NOMO-1 (cell line): ENCODE measurements at regions not wholly inside any gene's neighbourhood (a gene's known extent, or its start where the extent isn't known, plus 50 kb on each side); places are given as distances from the start of the nearest gene placed in this dataset.

Source experiments
- DNase-seq, 2 experiments: peaks; one replicate each; lab custom pipeline; 2025; ENCODE audit not compliant: unreplicated experiment in 2 of 2; lab: John Stamatoyannopoulos, UW

GRCh38 chr12:45585522-45586230, 143.8 kb upstream of the ARID2 start:
- no peak for DNase-seq

- no peak for DNase-seq
Observed at GRCh38 chr12:45586486-45586885, 143.0 kb upstream of the ARID2 start.

- DNase-seq, result no peak
Observed at GRCh38 chr12:45587012-45587411, 142.5 kb upstream of the ARID2 start.

GRCh38 chr12:45587877-45588533, 141.5 kb upstream of the ARID2 start:
- no peak for DNase-seq

- DNase-seq, result no peak
Observed at GRCh38 chr12:45590646-45591045, 138.9 kb upstream of the ARID2 start.

- DNase-seq, result no peak
Observed at GRCh38 chr12:45591635-45592034, 137.9 kb upstream of the ARID2 start.

GRCh38 chr12:45596366-45596765, 133.1 kb upstream of the ARID2 start:
- no peak for DNase-seq

GRCh38 chr12:45598336-45598735, 131.2 kb upstream of the ARID2 start:
- DNase-seq, result no peak

- DNase-seq, result no peak
Observed at GRCh38 chr12:45598761-45599160, 130.7 kb upstream of the ARID2 start.

- DNase-seq, result no peak
Observed at GRCh38 chr12:45599196-45599595, 130.3 kb upstream of the ARID2 start.

GRCh38 chr12:45601390-45601789, 128.1 kb upstream of the ARID2 start:
- DNase-seq, result no peak

GRCh38 chr12:45601888-45602287, 127.6 kb upstream of the ARID2 start:
- DNase-seq, result no peak

GRCh38 chr12:45605624-45606023, 123.9 kb upstream of the ARID2 start:
- no peak for DNase-seq

GRCh38 chr12:45611061-45611460, 118.4 kb upstream of the ARID2 start:
- no peak for DNase-seq

- DNase-seq, result no peak
Observed at GRCh38 chr12:45611495-45611894, 118.0 kb upstream of the ARID2 start.

GRCh38 chr12:45612044-45612794, 117.3 kb upstream of the ARID2 start:
- DNase-seq, result peak in 1 of 2 experiments; percentile 1

GRCh38 chr12:45613296-45613695, 116.2 kb upstream of the ARID2 start:
- DNase-seq, result peak; percentile 13 to 64

GRCh38 chr12:45613855-45614254, 115.7 kb upstream of the ARID2 start:
- peak in 1 of 2 experiments; percentile 18 for DNase-seq

- no peak for DNase-seq
Observed at GRCh38 chr12:45615268-45615667, 114.2 kb upstream of the ARID2 start.

- DNase-seq, result no peak
Observed at GRCh38 chr12:45619736-45620135, 109.8 kb upstream of the ARID2 start.

- DNase-seq, result no peak
Observed at GRCh38 chr12:45621703-45622102, 107.8 kb upstream of the ARID2 start.
